SK-N-SH (cell line): ENCODE measurements at regions not wholly inside any gene's neighbourhood (a gene's known extent, or its start where the extent isn't known, plus 50 kb on each side); places are given as distances from the start of the nearest gene placed in this dataset.

Experiments
- CTCF ChIA-PET: fragments of 300-600, 350-600 bp; formaldehyde crosslinking; extraction: SDS; loops from one replicate; lab custom pipeline; 2021; lab: Yijun Ruan, JAX
- POLR2A ChIA-PET: fragments of 350-600 bp; sonication (Branson Sonifier 250); formaldehyde crosslinking; extraction: SDS; loops from one replicate; lab custom pipeline; 2020; ENCODE audit warnings: antibody characterized with exemption, inconsistent platforms; lab: Yijun Ruan, JAX
- DNase-seq: peaks from one replicate; pipeline ENCODE4 v3.0.0; 2012
- H2AFZ ChIP-seq: fragments of 200-600 bp; sonication (generic); 2 replicates; pipeline ENCODE4 v1.8.1; 2016; ENCODE audit warnings: antibody characterized with exemption, mild to moderate bottlenecking, low read depth
- H3F3A ChIP-seq: fragments of 200-600 bp; sonication (generic); replicated peaks from 2 replicates; pipeline ENCODE3; 2016; ENCODE audit warnings: antibody characterized with exemption, mild to moderate bottlenecking; ENCODE audit not compliant: insufficient read depth
- H3K27ac ChIP-seq, 2 experiments: fragments of 200-500 bp in 1 of 2; fragments of 200-600 bp in 1 of 2; sonication (Bioruptor generic) in 1 of 2; sonication (generic), shearing (Covaris generic) in 1 of 2; 2 replicates each; pipeline versions ENCODE4 v1.5.1 to v1.6.1; 2014 to 2016; ENCODE audit warnings: low read depth in 2 of 2, inconsistent platforms in 1 of 2, low read length in 1 of 2, mild to moderate bottlenecking in 1 of 2, mixed read lengths in 1 of 2
- H3K27me3 ChIP-seq: fragments of 200-600 bp; sonication (generic), shearing (Covaris generic); 2 replicates; pipeline ENCODE4 v1.6.1; 2016; ENCODE audit warnings: mixed run types; ENCODE audit not compliant: insufficient read depth
- H3K36me3 ChIP-seq, 2 experiments: fragments of 200-500 bp in 1 of 2; fragments of 200-600 bp in 1 of 2; sonication (Bioruptor generic) in 1 of 2; sonication (generic) in 1 of 2; replicated peaks in 1 of 2; 2 replicates each; pipeline versions ENCODE3 to v1.5.1; 2014 to 2016; ENCODE audit warnings: low read length in 1 of 2, mild to moderate bottlenecking in 1 of 2; ENCODE audit not compliant: insufficient read depth in 2 of 2, control insufficient read depth in 1 of 2
- H3K4me1 ChIP-seq, 2 experiments: fragments of 200-500 bp in 1 of 2; fragments of 200-600 bp in 1 of 2; sonication (Bioruptor generic) in 1 of 2; sonication (generic), shearing (Covaris generic) in 1 of 2; 2 replicates each; pipeline versions ENCODE4 v1.5.1 to v1.6.1; 2014 to 2016; ENCODE audit warnings: low read depth in 1 of 2, low read length in 1 of 2, mixed run types in 1 of 2; ENCODE audit not compliant: insufficient read depth in 2 of 2, control insufficient read depth in 1 of 2
- H3K4me2 ChIP-seq: fragments of 200-600 bp; sonication (generic), shearing (Covaris generic); 2 replicates; pipeline ENCODE4 v1.6.1; 2017; ENCODE audit warnings: mixed run types
- H3K4me3 ChIP-seq, 2 experiments: fragments of 200-500 bp in 1 of 2; fragments of 200-600 bp in 1 of 2; sonication (Bioruptor generic) in 1 of 2; sonication (generic), shearing (Covaris generic) in 1 of 2; 2 replicates each; pipeline versions ENCODE4 v1.5.1 to v1.8.1; 2014 to 2016; ENCODE audit warnings: low read depth in 2 of 2, inconsistent platforms in 1 of 2, low read length in 1 of 2, mild to moderate bottlenecking in 1 of 2, mixed read lengths in 1 of 2, moderate library complexity in 1 of 2
- H3K79me2 ChIP-seq: fragments of 200-600 bp; sonication (generic); 2 replicates; pipeline ENCODE4 v1.8.1; 2017; ENCODE audit warnings: mild to moderate bottlenecking; ENCODE audit not compliant: insufficient read depth
- H3K9ac ChIP-seq: fragments of 200-600 bp; sonication (generic); 2 replicates; pipeline ENCODE4 v1.6.1; 2017; ENCODE audit warnings: mixed run types
- H3K9me2 ChIP-seq: fragments of 200-600 bp; sonication (generic); 2 replicates; pipeline ENCODE4 v1.6.1; 2017; ENCODE audit warnings: mixed run types
- H3K9me3 ChIP-seq: fragments of 200-600 bp; sonication (generic); 2 replicates; pipeline ENCODE4 v1.6.1; 2017; ENCODE audit warnings: mixed run types, mild to moderate bottlenecking, moderate library complexity
- H4K20me1 ChIP-seq: fragments of 200-600 bp; sonication (generic); 2 replicates; pipeline ENCODE4 v1.6.1; 2017; ENCODE audit warnings: mild to moderate bottlenecking, mixed run types; ENCODE audit not compliant: insufficient read depth
- EP300 ChIP-seq, 2 experiments: IDR thresholded peaks; 2 replicates each; pipeline versions ENCODE4 v1.4.0 to v1.6.1; 2012; ENCODE audit warnings: borderline replicate concordance in 1 of 2, low read depth in 1 of 2, low read length in 1 of 2
- EZH2phosphoT487 ChIP-seq: fragments of 200-600 bp; sonication (generic); IDR thresholded peaks from 2 replicates; pipeline ENCODE4 v1.6.1; 2017; ENCODE audit warnings: low read depth, mixed run types, mild to moderate bottlenecking, antibody characterized with exemption, moderate library complexity, borderline replicate concordance
- FOSL2 ChIP-seq: IDR thresholded peaks from 2 replicates; pipeline ENCODE4 v1.4.0; 2012; ENCODE audit warnings: low read depth, mild to moderate bottlenecking, moderate library complexity, borderline replicate concordance
- FOXM1 ChIP-seq: IDR thresholded peaks from 2 replicates; pipeline ENCODE4 v1.4.0; 2012; ENCODE audit warnings: low read depth, mild to moderate bottlenecking
- GABPA ChIP-seq: IDR thresholded peaks from 2 replicates; pipeline ENCODE4 v1.4.0; 2012; ENCODE audit warnings: low read depth, mild to moderate bottlenecking
- JUND ChIP-seq: IDR thresholded peaks from 2 replicates; pipeline ENCODE4 v1.4.0; 2012
- MXI1 ChIP-seq: IDR thresholded peaks from 2 replicates; pipeline ENCODE4 v1.6.1; 2012; ENCODE audit warnings: mild to moderate bottlenecking, low read depth, low read length, improper control_type of control experiment
- NFIC ChIP-seq: IDR thresholded peaks from 2 replicates; pipeline ENCODE4 v1.4.0; 2012; ENCODE audit warnings: borderline replicate concordance
- POLR2AphosphoS5 ChIP-seq: IDR thresholded peaks from 2 replicates; pipeline ENCODE4 v1.6.1; 2012; ENCODE audit warnings: low read depth, low read length
- RCOR1 ChIP-seq: fragments of 150-350 bp; IDR thresholded peaks from 2 replicates; pipeline ENCODE4 v1.6.1; 2017; ENCODE audit warnings: antibody characterized with exemption, low read length
- RFX5 ChIP-seq: IDR thresholded peaks from 2 replicates; pipeline ENCODE4 v1.6.1; 2012; ENCODE audit warnings: mild to moderate bottlenecking, improper control_type of control experiment, low read length
- RXRA ChIP-seq: IDR thresholded peaks from 2 replicates; pipeline ENCODE4 v1.4.0; 2012; ENCODE audit warnings: low read depth, mild to moderate bottlenecking, borderline replicate concordance
- TEAD4 ChIP-seq: IDR thresholded peaks from 2 replicates; pipeline ENCODE4 v1.4.0; 2012; ENCODE audit warnings: mild to moderate bottlenecking, borderline replicate concordance; ENCODE audit not compliant: insufficient read depth
- USF1 ChIP-seq: IDR thresholded peaks from 2 replicates; pipeline ENCODE4 v1.4.0; 2012; ENCODE audit warnings: low read depth, borderline replicate concordance
- YY1 ChIP-seq: IDR thresholded peaks from 2 replicates; pipeline ENCODE4 v1.4.0; 2012; ENCODE audit warnings: low read depth, mild to moderate bottlenecking
- ZBTB33 ChIP-seq: IDR thresholded peaks from 2 replicates; pipeline ENCODE4 v1.4.0; 2012; ENCODE audit warnings: low read depth, borderline replicate concordance
- WGBS: methylation state at CpG from one replicate; pipeline ENCODE4 v1.1.6; 2017; ENCODE audit warnings: low lambda C conversion rate; 5-methylcytosine and 5-hydroxymethylcytosine counted together
- TF ChIP-seq, protein P1 (sequence below): fragments of 200-600 bp; sonication (generic); IDR thresholded peaks from 2 replicates; pipeline ENCODE4 v1.6.1; 2017; ENCODE audit warnings: antibody characterized with exemption, mild to moderate bottlenecking, moderate library complexity
- TF ChIP-seq, protein P2 (sequence below): IDR thresholded peaks from 2 replicates; pipeline ENCODE4; 2012

DNA sequence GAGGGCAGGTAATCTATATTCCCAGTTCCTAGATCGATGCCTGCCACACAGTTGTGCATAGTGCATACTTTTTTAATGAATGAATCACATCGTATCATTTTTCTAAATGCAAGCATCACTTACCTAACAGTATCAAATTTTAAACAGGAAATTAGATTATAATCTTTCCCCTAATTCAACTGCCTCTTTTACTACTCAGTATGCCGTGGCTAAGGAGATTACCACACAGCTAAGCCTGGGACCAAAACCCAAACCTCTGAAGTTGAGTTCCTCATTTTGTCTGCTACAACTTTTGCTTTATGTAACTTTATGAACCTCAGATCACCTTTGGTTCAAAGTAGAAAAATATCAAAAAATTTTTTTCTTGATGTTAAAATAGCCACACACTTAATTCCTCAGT, 53.2 kb upstream of the FNDC3B start:
- ChIA-PET POLR2A (no interaction called here), CTCF (no interaction called here)
- Histone ChIP-seq H4K20me1 (no peaks in the 10 kb centered on the region), H3K36me3 (no peaks in the 10 kb centered on the region), H3K9me2 (no peaks in the 10 kb centered on the region), H3K4me3 (no peak overlapping the region), H2AFZ (no peak overlapping the region), H3K9ac (no peak overlapping the region), H3K9me3 (no peaks in the 10 kb centered on the region), H3K4me2 (no peak overlapping the region), H3K27me3 (no peaks in the 10 kb centered on the region), H3K27ac (no peak overlapping the region), H3K79me2 (no peaks in the 10 kb centered on the region), H3F3A (no peaks in the 10 kb centered on the region), H3K4me1 (no peaks in the 10 kb centered on the region)
- WGBS, result 27% methylated on average over 3 of the region's 3 CpGs
- TF ChIP-seq ZBTB33 (no peak), TEAD4 (no peak), GABPA (no peak), FOXM1 (no peak), POLR2AphosphoS5 (no peak), JUND (no peak), RCOR1 (no peak), EZH2phosphoT487 (no peak), USF1 (no peak), YY1 (no peak), FOSL2 (peak; percentile 13; the same call in 1 of the 2 replicates), MXI1 (no peak), RXRA (no peak), NFIC (no peak), RFX5 (no peak), EP300 (IDR thresholded peaks at IDR 0.05; ENCODE audit: borderline replicate concordance in 1 of 2, low read depth in 1 of 2, low read length in 1 of 2) (no peak)
- TF ChIP-seq, protein P1, sequence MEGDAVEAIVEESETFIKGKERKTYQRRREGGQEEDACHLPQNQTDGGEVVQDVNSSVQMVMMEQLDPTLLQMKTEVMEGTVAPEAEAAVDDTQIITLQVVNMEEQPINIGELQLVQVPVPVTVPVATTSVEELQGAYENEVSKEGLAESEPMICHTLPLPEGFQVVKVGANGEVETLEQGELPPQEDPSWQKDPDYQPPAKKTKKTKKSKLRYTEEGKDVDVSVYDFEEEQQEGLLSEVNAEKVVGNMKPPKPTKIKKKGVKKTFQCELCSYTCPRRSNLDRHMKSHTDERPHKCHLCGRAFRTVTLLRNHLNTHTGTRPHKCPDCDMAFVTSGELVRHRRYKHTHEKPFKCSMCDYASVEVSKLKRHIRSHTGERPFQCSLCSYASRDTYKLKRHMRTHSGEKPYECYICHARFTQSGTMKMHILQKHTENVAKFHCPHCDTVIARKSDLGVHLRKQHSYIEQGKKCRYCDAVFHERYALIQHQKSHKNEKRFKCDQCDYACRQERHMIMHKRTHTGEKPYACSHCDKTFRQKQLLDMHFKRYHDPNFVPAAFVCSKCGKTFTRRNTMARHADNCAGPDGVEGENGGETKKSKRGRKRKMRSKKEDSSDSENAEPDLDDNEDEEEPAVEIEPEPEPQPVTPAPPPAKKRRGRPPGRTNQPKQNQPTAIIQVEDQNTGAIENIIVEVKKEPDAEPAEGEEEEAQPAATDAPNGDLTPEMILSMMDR, result no peak
- TF ChIP-seq, protein P2, sequence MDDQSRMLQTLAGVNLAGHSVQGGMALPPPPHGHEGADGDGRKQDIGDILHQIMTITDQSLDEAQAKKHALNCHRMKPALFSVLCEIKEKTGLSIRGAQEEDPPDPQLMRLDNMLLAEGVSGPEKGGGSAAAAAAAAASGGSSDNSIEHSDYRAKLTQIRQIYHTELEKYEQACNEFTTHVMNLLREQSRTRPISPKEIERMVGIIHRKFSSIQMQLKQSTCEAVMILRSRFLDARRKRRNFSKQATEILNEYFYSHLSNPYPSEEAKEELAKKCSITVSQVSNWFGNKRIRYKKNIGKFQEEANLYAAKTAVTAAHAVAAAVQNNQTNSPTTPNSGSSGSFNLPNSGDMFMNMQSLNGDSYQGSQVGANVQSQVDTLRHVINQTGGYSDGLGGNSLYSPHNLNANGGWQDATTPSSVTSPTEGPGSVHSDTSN, result 0 out of 2 replicates have a peak, but pooled peaks have one; percentile 9
- DNase-seq, result no peak
